K562 (cell line): ENCODE measurements at regions not wholly inside any gene's neighbourhood (a gene's known extent, or its start where the extent isn't known, plus 50 kb on each side); places are given as distances from the start of the nearest gene placed in this dataset.

Experiments used
- ATAC-seq: fragments of 200-7000 bp; cut with Tn5 transposase; 3 replicates; pipeline ENCODE4 v1.9.1; 2020; ENCODE audit warnings: moderate library complexity
- BruUV-seq: library from RNA; stranded (reverse); fragments of 400-500 nt; replicated peaks from 2 replicates; lab custom pipeline; 2021; lab: Mats Ljungman, UMichigan
- CTCF ChIA-PET: fragments of 300-600 bp; formaldehyde crosslinking; extraction: SDS; loops from one replicate; lab custom pipeline; 2021; ENCODE audit warnings: low intra/inter-chr PET ratio; lab: Yijun Ruan, JAX
- POLR2A ChIA-PET: fragments of 300-600, 350-650 bp; sonication (Branson Sonifier 250); formaldehyde crosslinking; extraction: SDS; loops from one replicate; lab custom pipeline; 2021; ENCODE audit warnings: antibody characterized with exemption, inconsistent platforms; lab: Yijun Ruan, JAX
- DNase-seq, 4 experiments: peaks; one replicate each; pipeline versions ENCODE4 v3.0.0 to v3.0.0-alpha.2; 2011 to 2018; ENCODE audit warnings: low spot score in 3 of 4, mixed read lengths in 3 of 4; ENCODE audit errors: extremely low read depth in 1 of 4
- FAIRE-seq: peaks from 2 replicates; lab custom pipeline; 2011; peaks lifted over from hg19 to GRCh38; lab: Jason Lieb, UNC
- H2AFZ ChIP-seq: 2 replicates; pipeline ENCODE4 v1.6.0; 2011; ENCODE audit warnings: low read depth, low read length, control low read depth, inconsistent platforms
- H3K27ac ChIP-seq: fragments of 200-600 bp; 3 replicates; pipeline ENCODE4 v1.8.0; 2011; ENCODE audit warnings: low read depth, mild to moderate bottlenecking, control low read depth, inconsistent platforms, low read length, moderate library complexity, mixed read lengths; ENCODE audit errors: extremely low read depth
- H3K27me3 ChIP-seq, 2 experiments: fragments of 300-600 bp in 1 of 2; 2 replicates in 1 of 2; 3 replicates in 1 of 2; pipeline versions ENCODE4 v1.6.0 to v1.8.0; 2011; ENCODE audit warnings: inconsistent platforms in 2 of 2, low read length in 2 of 2, mild to moderate bottlenecking in 1 of 2, mixed read lengths in 1 of 2, moderate library complexity in 1 of 2; ENCODE audit not compliant: control insufficient read depth in 2 of 2, insufficient read depth in 2 of 2
- H3K36me3 ChIP-seq: fragments of 300-600 bp; 3 replicates; pipeline ENCODE4 v1.8.0; 2011; ENCODE audit warnings: mild to moderate bottlenecking, low read length, inconsistent platforms; ENCODE audit not compliant: control insufficient read depth, insufficient read depth
- H3K4me1 ChIP-seq, 2 experiments: fragments of 200-600 bp in 1 of 2; replicated peaks in 1 of 2; 2 replicates in 1 of 2; 3 replicates in 1 of 2; pipeline versions ENCODE4 v1.5.1 to v1.8.0; 2011; ENCODE audit warnings: inconsistent platforms in 2 of 2, low read length in 2 of 2, mild to moderate bottlenecking in 1 of 2, mixed read lengths in 1 of 2, moderate library complexity in 1 of 2; ENCODE audit not compliant: control insufficient read depth in 2 of 2, insufficient read depth in 2 of 2
- H3K4me2 ChIP-seq: 2 replicates; pipeline ENCODE4 v1.6.1; 2011; ENCODE audit warnings: low read length, control low read depth, inconsistent platforms, mixed read lengths; ENCODE audit not compliant: insufficient read depth
- H3K4me3 ChIP-seq: fragments of 200-600 bp; sonication (generic), shearing (Covaris generic); 2 replicates; pipeline ENCODE4 v1.5.1; 2016; ENCODE audit warnings: control low read depth, inconsistent platforms
- H3K79me2 ChIP-seq: fragments of 200-600 bp; 3 replicates; pipeline ENCODE4 v1.8.0; 2011; ENCODE audit warnings: low read length, inconsistent platforms; ENCODE audit not compliant: control insufficient read depth, insufficient read depth
- H3K9ac ChIP-seq, 2 experiments: 2 replicates each; pipeline versions ENCODE4 v1.6.0 to v1.6.1; 2011; ENCODE audit warnings: low read depth in 2 of 2, low read length in 2 of 2, control low read depth in 1 of 2, inconsistent platforms in 1 of 2, mild to moderate bottlenecking in 1 of 2, mixed read lengths in 1 of 2; ENCODE audit not compliant: insufficient read depth in 1 of 2
- H3K9me1 ChIP-seq: one replicate; pipeline ENCODE4 v1.6.0; 2011; ENCODE audit warnings: inconsistent platforms, mild to moderate bottlenecking, low read length, moderate library complexity; ENCODE audit not compliant: control insufficient read depth, insufficient read depth
- H3K9me3 ChIP-seq: replicated peaks from 2 replicates; pipeline ENCODE4 v1.5.1; 2011; ENCODE audit warnings: low read depth, low read length, inconsistent platforms; ENCODE audit not compliant: control insufficient read depth, insufficient read depth
- H4K20me1 ChIP-seq: replicated peaks from 2 replicates; pipeline ENCODE4 v1.6.1; 2011; ENCODE audit warnings: low read length, inconsistent platforms, mixed read lengths; ENCODE audit not compliant: control insufficient read depth, insufficient read depth
- ARID1B ChIP-seq: fragments of 450-650 bp; IDR thresholded peaks from 2 replicates; pipeline ENCODE4 v1.6.1; 2016; ENCODE audit warnings: antibody characterized with exemption, mild to moderate bottlenecking, inconsistent platforms
- CEBPG ChIP-seq, 3 experiments: fragments of 200-800 bp in 1 of 3; sonication (Bioruptor generic) in 1 of 3; sonication (generic) in 1 of 3; formaldehyde crosslinking in 1 of 3; IDR thresholded peaks in 2 of 3; conservative IDR thresholded peaks in 1 of 3; 2 replicates each; pipeline versions ENCODE4 v1.6.1 to v1.8.0; 2016 to 2022; ENCODE audit warnings: missing compliant biosample characterization in 2 of 3, missing genetic modification characterization in 2 of 3, mild to moderate bottlenecking in 1 of 3, missing genetic modification reagents in 1 of 3
- CTBP1 ChIP-seq: fragments of 450-650 bp; IDR thresholded peaks from 2 replicates; pipeline ENCODE4 v1.6.1; 2016; ENCODE audit warnings: borderline replicate concordance
- HDAC2 ChIP-seq: fragments of 450-650 bp; IDR thresholded peaks from 2 replicates; pipeline ENCODE4 v1.6.1; 2016; ENCODE audit warnings: mild to moderate bottlenecking
- HDAC8 ChIP-seq: fragments of 450-650 bp; IDR thresholded peaks from 2 replicates; pipeline ENCODE4 v1.6.1; 2016; ENCODE audit warnings: mild to moderate bottlenecking, missing genetic modification characterization, moderate library complexity, missing compliant biosample characterization
- HES1 ChIP-seq: fragments of 450-650 bp; IDR thresholded peaks from 2 replicates; pipeline ENCODE4 v1.6.1; 2016; ENCODE audit warnings: low read depth, mild to moderate bottlenecking, moderate library complexity
- KDM5B ChIP-seq: fragments of 200-600 bp; sonication (generic); IDR thresholded peaks from 2 replicates; pipeline ENCODE4 v1.6.1; 2012; ENCODE audit warnings: low read depth, mild to moderate bottlenecking, moderate library complexity, low read length, control low read depth, inconsistent platforms; ENCODE audit not compliant: insufficient replicate concordance
- MAFK ChIP-seq: IDR thresholded peaks from 2 replicates; pipeline ENCODE4 v1.6.1; 2011; ENCODE audit warnings: low read length, improper control_type of control experiment
- MBD1 ChIP-seq: fragments of 250-450 bp; sonication (Bioruptor Pico); IDR thresholded peaks from 2 replicates; pipeline ENCODE4 v1.8.0; 2022; ENCODE audit warnings: inconsistent platforms
- NR2C1 ChIP-seq, 2 experiments: fragments of 450-650 bp; IDR thresholded peaks; 2 replicates each; pipeline ENCODE4 v1.6.1; 2017; ENCODE audit warnings: mild to moderate bottlenecking in 2 of 2, antibody characterized with exemption in 1 of 2, inconsistent platforms in 1 of 2, missing compliant biosample characterization in 1 of 2, missing genetic modification characterization in 1 of 2
- NR2F6 ChIP-seq: fragments of 450-650 bp; formaldehyde crosslinking; IDR thresholded peaks from 2 replicates; pipeline ENCODE4 v1.4.0; 2020; ENCODE audit warnings: mild to moderate bottlenecking
- PRDM10 ChIP-seq: fragments of 450-650 bp; IDR thresholded peaks from 2 replicates; pipeline ENCODE4 v1.6.1; 2018; ENCODE audit not compliant: partially characterized antibody
- SRSF3 ChIP-seq: fragments of 200-400 bp; formaldehyde crosslinking; IDR thresholded peaks from 2 replicates; pipeline ENCODE4 v1.6.1; 2016; ENCODE audit warnings: mild to moderate bottlenecking, low read length, moderate library complexity; ENCODE audit not compliant: insufficient read depth
- SRSF9 ChIP-seq: fragments of 200-400 bp; formaldehyde crosslinking; IDR thresholded peaks from 2 replicates; pipeline ENCODE4 v1.6.1; 2017; ENCODE audit warnings: low read depth, low read length, borderline replicate concordance
- TAL1 ChIP-seq: fragments of 450-650 bp; IDR thresholded peaks from 2 replicates; pipeline ENCODE4 v1.6.1; 2016; ENCODE audit warnings: mild to moderate bottlenecking
- TOE1 ChIP-seq, 2 experiments: fragments of 450-650 bp in 1 of 2; sonication (generic) in 1 of 2; formaldehyde crosslinking in 1 of 2; IDR thresholded peaks; 2 replicates each; pipeline versions ENCODE4 v1.7.1 to v1.8.0; 2016 to 2022; ENCODE audit warnings: borderline replicate concordance in 2 of 2, mild to moderate bottlenecking in 2 of 2, antibody characterized with exemption in 1 of 2, inconsistent platforms in 1 of 2, low read depth in 1 of 2, missing genetic modification reagents in 1 of 2, moderate library complexity in 1 of 2
- ZNF780A ChIP-seq: fragments of 250-450 bp; sonication (Bioruptor Pico); IDR thresholded peaks from 2 replicates; pipeline ENCODE4 v1.5.0; 2021; ENCODE audit warnings: mild to moderate bottlenecking
- WGBS: fragments of 100-300 bp; shearing (Covaris generic); methylation state at CpG from one replicate; pipeline ENCODE4 v1.1.6; 2016; ENCODE audit warnings: low coverage, mixed read lengths; ENCODE audit not compliant: insufficient coverage; ENCODE audit errors: missing lambda C conversion rate; 5-methylcytosine and 5-hydroxymethylcytosine counted together
- in situ Hi-C: fragments of 300-500 bp; cut with MboI; formaldehyde crosslinking; loops from 4 replicates; pipeline ENCODE4 v1.15.0; 2018; ENCODE audit warnings: inconsistent platforms, mixed read lengths
- intact Hi-C: fragments of 100-400 bp; cut with micrococcal nuclease; formaldehyde crosslinking; loops from 2 replicates; pipeline ENCODE4 v1.14.2; 2022

- Histone ChIP-seq H3K9me3 (no peaks in the 10 kb centered on the region), H3K27me3 (peaks cover 7 to 12% of the 10 kb centered on the region in 2 experiments; a peak in 3 of 5 replicates), H3K4me3 (no peak overlapping the region), H3K27ac (no peak overlapping the region), H4K20me1 (no peaks in the 10 kb centered on the region; the same call in 1 of the 2 replicates), H3K36me3 (no peaks in the 10 kb centered on the region), H3K4me1 (no peaks in the 10 kb centered on the region), H3K79me2 (no peaks in the 10 kb centered on the region), H2AFZ (no peak overlapping the region), H3K9ac (no peak overlapping the region), H3K4me2 (no peak overlapping the region), H3K9me1 (no peaks in the 10 kb centered on the region)
- FAIRE-seq (no peak), DNase-seq (no peak), ATAC-seq (no peak)
- BruUV-seq: no TSS peak
- WGBS: 0% methylated on average over 10 of the region's 10 CpGs
- ChIA-PET CTCF (no interaction called here), POLR2A (interaction anchor here (1.2 kb wide), 1 partner anchor 11 kb away, joined by 3 read pairs; no protein-coding TSS in a partner anchor)
- TF ChIP-seq MAFK (no peak), MBD1 (CRISPR knock-in tag) (no peak), PRDM10 (no peak), ZNF780A (CRISPR knock-in tag) (no peak), CEBPG (CRISPR knock-in tag; IDR thresholded peaks at IDR 0.05) (no peak), CEBPG (tag; conservative IDR thresholded peaks at IDR 0.05 in 1 of 2, IDR thresholded peaks at IDR 0.05 in 1 of 2) (no peak), KDM5B (no peak), ARID1B (no peak), NR2C1 (IDR thresholded peaks at IDR 0.05) (no peak), NR2C1 (tag; IDR thresholded peaks at IDR 0.05) (no peak), HDAC8 (tag) (no peak), TOE1 (IDR thresholded peaks at IDR 0.05; ENCODE audit: borderline replicate concordance) (no peak), TOE1 (CRISPR knock-in tag; IDR thresholded peaks at IDR 0.05; ENCODE audit: borderline replicate concordance, low read depth) (no peak), CTBP1 (no peak), SRSF3 (no peak), HES1 (no peak), NR2F6 (no peak), HDAC2 (no peak), TAL1 (no peak), SRSF9 (no peak)
- in situ Hi-C loops: no loop called here
- intact Hi-C loops: no loop called here
Measured at GRCh38 chr20:57967364-57967763, 257.5 kb upstream of the PMEPA1 start.
